Thoracic aorta (tissue), 2 donors: ENCODE measurements at regions not wholly inside any gene's neighbourhood (a gene's known extent, or its start where the extent isn't known, plus 50 kb on each side); places are given as distances from the start of the nearest gene placed in this dataset.

Source experiments
- ATAC-seq: fragments of 150-250 bp; one replicate; pipeline ENCODE4 v1.8.0; 2017; ENCODE audit warnings: low read depth; ENCODE audit not compliant: insufficient number of reproducible peaks, low FRiP score
- DNase-seq: peaks from one replicate; pipeline ENCODE4 v3.0.0-alpha.2; 2020; ENCODE audit warnings: low spot score
- H3K27ac ChIP-seq, 2 donors: fragments of 200-600 bp; sonication (generic); 1 replicate in 1 of 2; 2 replicates in 1 of 2; pipeline ENCODE4 v1.5.1; 2016; ENCODE audit warnings: mild to moderate bottlenecking in 2 of 2, moderate library complexity in 2 of 2
- H3K27me3 ChIP-seq: fragments of 200-600 bp; sonication (generic); replicated peaks from 2 replicates; pipeline ENCODE4 v1.6.0; 2016; ENCODE audit warnings: mild to moderate bottlenecking; ENCODE audit not compliant: insufficient read depth
- H3K36me3 ChIP-seq: fragments of 200-600 bp; sonication (generic); one replicate; pipeline ENCODE4 v1.5.1; 2016
- H3K4me1 ChIP-seq, 2 donors: fragments of 200-600 bp; sonication (generic); 1 replicate in 1 of 2; 2 replicates in 1 of 2; pipeline versions ENCODE4 v1.5.1 to v1.6.0; 2016; ENCODE audit warnings: low read depth in 2 of 2, mild to moderate bottlenecking in 1 of 2; ENCODE audit not compliant: control insufficient read depth in 1 of 2
- H3K4me3 ChIP-seq: fragments of 200-600 bp; sonication (generic); 2 replicates; pipeline ENCODE4 v1.5.1; 2016; ENCODE audit warnings: mild to moderate bottlenecking
- H3K9me3 ChIP-seq: fragments of 200-600 bp; sonication (generic); 2 replicates; pipeline ENCODE4 v1.5.1; 2016
- TF ChIP-seq, protein P1 (sequence below): fragments of 200-600 bp; sonication (generic); IDR thresholded peaks from one replicate; pipeline ENCODE4 v1.5.1; 2019; ENCODE audit warnings: antibody characterized with exemption

DNA sequence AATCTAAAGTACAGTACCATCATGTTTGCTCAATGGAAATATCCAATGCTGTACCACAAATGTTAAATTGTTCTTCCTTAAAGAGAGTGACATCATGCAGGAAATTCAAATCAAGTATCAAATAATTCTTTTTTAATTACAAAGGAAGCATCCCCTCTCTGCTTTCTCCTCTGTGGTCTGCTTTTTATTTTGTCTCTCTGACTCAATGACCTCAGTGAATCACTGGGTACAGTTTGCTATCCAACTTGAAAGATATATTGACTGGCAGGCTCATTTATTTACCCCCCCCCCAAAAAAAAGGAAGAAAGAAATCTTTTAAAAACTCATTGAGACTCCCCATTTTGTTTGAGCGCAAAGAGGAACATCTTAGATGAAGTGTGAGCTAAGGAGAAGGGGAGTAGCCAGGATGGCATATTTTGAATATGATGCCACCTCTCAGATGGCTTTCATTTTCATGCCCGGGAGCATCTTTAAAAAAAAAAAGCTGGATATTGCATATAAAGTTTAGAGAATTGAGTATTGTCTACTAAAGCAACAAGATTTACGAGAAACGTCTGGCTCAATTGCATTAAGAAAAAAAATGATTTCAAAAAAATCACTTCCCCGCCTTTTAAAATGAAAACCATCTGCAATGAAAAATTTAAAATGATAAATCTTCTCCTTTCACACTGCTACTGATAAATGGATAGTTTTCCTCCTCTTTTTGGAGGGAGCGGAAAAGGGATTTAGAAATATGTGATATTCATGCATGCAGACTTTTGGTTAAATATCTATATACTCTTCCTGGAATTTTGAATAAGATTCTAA is 307.1 kb upstream of the DPH6 start:
- no peak for DNase-seq
- ATAC-seq: no peak
- TF ChIP-seq, protein P1, sequence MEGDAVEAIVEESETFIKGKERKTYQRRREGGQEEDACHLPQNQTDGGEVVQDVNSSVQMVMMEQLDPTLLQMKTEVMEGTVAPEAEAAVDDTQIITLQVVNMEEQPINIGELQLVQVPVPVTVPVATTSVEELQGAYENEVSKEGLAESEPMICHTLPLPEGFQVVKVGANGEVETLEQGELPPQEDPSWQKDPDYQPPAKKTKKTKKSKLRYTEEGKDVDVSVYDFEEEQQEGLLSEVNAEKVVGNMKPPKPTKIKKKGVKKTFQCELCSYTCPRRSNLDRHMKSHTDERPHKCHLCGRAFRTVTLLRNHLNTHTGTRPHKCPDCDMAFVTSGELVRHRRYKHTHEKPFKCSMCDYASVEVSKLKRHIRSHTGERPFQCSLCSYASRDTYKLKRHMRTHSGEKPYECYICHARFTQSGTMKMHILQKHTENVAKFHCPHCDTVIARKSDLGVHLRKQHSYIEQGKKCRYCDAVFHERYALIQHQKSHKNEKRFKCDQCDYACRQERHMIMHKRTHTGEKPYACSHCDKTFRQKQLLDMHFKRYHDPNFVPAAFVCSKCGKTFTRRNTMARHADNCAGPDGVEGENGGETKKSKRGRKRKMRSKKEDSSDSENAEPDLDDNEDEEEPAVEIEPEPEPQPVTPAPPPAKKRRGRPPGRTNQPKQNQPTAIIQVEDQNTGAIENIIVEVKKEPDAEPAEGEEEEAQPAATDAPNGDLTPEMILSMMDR: no peak

GRCh38 chr15:35854316-35854715 is 308.4 kb upstream of the DPH6 start:
- ATAC-seq: no peak
- Histone ChIP-seq H3K27ac (no peak overlapping the region), H3K9me3 (no peaks in the 10 kb centered on the region), H3K27me3 (no peaks in the 10 kb centered on the region), H3K4me3 (no peak overlapping the region), H3K4me1 (no peaks in the 10 kb centered on the region), H3K36me3 (no peaks in the 10 kb centered on the region)
- no peak for DNase-seq
- TF ChIP-seq, protein P1: no peak

More for the DNA sequence above, 307.1 kb upstream of the DPH6 start:
- Histone ChIP-seq H3K27me3 (no peaks in the 10 kb centered on the region), H3K36me3 (no peaks in the 10 kb centered on the region), H3K27ac (no peak overlapping the region), H3K4me1 (no peaks in the 10 kb centered on the region), H3K4me3 (no peak overlapping the region), H3K9me3 (no peaks in the 10 kb centered on the region)

- ATAC-seq: no peak
- H3K9me3 ChIP-seq: no peaks in the 10 kb centered on the region
These were observed 311.7 kb upstream of the DPH6 start for GRCh38 chr15:35857567-35858226.

GRCh38 chr15:35858707-35859106 is 312.7 kb upstream of the DPH6 start:
- H3K9me3 ChIP-seq: no peaks in the 10 kb centered on the region
- ATAC-seq: no peak
- H3K36me3 ChIP-seq: no peaks in the 10 kb centered on the region
- no peak overlapping the region for H3K4me3 ChIP-seq
- TF ChIP-seq, protein P1: no peak
- no peak overlapping the region for H3K27ac ChIP-seq
- H3K27me3 ChIP-seq: no peaks in the 10 kb centered on the region
- no peaks in the 10 kb centered on the region for H3K4me1 ChIP-seq
- no peak for DNase-seq

More at GRCh38 chr15:35857567-35858226, 311.7 kb upstream of the DPH6 start:
- H3K36me3 ChIP-seq: no peaks in the 10 kb centered on the region
- TF ChIP-seq, protein P1: no peak
- H3K27ac ChIP-seq: no peak overlapping the region
- no peaks in the 10 kb centered on the region for H3K27me3 ChIP-seq
- no peak for DNase-seq
- H3K4me3 ChIP-seq: no peak overlapping the region
- no peaks in the 10 kb centered on the region for H3K4me1 ChIP-seq

GRCh38 chr15:35863655-35864054 is 317.7 kb upstream of the DPH6 start:
- DNase-seq (no peak), ATAC-seq (no peak)
- H3K4me1 ChIP-seq: no peaks in the 10 kb centered on the region
- no peak overlapping the region for H3K4me3 ChIP-seq
- H3K27ac ChIP-seq: no peak overlapping the region
- no peaks in the 10 kb centered on the region for H3K36me3 ChIP-seq
- H3K27me3 ChIP-seq: no peaks in the 10 kb centered on the region
- TF ChIP-seq, protein P1: no peak
- H3K9me3 ChIP-seq: no peaks in the 10 kb centered on the region
